Fibroblast of villous mesenchyme (primary cell): ENCODE measurements at regions not wholly inside any gene's neighbourhood (a gene's known extent, or its start where the extent isn't known, plus 50 kb on each side); places are given as distances from the start of the nearest gene placed in this dataset.

ENCODE experiments used
- DNase-seq: peaks from one replicate; pipeline ENCODE4 v3.0.0-alpha.2; 2010; ENCODE audit warnings: low read depth
- H3K4me3 ChIP-seq: 2 replicates; pipeline ENCODE4 v1.5.1; 2011; ENCODE audit warnings: low read depth, mild to moderate bottlenecking, low read length
- TF ChIP-seq, protein P1 (sequence below): IDR thresholded peaks from 2 replicates; pipeline ENCODE4 v1.5.1; 2012; ENCODE audit warnings: low read depth, mild to moderate bottlenecking, low read length; ENCODE audit not compliant: insufficient read depth

DNA sequence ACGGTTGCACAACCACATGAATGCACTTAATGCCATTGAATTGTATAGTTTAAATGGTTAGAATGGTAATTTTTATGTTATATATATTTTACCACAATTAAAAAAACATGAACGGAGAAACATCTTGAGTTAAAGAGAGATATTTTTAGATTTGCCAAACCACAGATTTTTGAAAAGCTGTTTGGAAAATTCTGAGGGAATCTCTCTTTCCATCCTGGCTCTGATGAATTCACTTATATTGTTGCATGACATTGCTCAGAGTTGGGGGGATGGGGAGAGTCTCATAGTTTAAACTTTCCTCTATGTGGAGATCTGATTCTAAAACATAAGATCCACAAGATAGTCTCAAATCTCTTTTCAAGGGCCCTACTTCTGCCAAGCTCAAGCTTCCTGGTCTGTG, 275.0 kb upstream of the NPVF start:
- no peak for DNase-seq
- TF ChIP-seq, protein P1, sequence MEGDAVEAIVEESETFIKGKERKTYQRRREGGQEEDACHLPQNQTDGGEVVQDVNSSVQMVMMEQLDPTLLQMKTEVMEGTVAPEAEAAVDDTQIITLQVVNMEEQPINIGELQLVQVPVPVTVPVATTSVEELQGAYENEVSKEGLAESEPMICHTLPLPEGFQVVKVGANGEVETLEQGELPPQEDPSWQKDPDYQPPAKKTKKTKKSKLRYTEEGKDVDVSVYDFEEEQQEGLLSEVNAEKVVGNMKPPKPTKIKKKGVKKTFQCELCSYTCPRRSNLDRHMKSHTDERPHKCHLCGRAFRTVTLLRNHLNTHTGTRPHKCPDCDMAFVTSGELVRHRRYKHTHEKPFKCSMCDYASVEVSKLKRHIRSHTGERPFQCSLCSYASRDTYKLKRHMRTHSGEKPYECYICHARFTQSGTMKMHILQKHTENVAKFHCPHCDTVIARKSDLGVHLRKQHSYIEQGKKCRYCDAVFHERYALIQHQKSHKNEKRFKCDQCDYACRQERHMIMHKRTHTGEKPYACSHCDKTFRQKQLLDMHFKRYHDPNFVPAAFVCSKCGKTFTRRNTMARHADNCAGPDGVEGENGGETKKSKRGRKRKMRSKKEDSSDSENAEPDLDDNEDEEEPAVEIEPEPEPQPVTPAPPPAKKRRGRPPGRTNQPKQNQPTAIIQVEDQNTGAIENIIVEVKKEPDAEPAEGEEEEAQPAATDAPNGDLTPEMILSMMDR: no peak

DNA sequence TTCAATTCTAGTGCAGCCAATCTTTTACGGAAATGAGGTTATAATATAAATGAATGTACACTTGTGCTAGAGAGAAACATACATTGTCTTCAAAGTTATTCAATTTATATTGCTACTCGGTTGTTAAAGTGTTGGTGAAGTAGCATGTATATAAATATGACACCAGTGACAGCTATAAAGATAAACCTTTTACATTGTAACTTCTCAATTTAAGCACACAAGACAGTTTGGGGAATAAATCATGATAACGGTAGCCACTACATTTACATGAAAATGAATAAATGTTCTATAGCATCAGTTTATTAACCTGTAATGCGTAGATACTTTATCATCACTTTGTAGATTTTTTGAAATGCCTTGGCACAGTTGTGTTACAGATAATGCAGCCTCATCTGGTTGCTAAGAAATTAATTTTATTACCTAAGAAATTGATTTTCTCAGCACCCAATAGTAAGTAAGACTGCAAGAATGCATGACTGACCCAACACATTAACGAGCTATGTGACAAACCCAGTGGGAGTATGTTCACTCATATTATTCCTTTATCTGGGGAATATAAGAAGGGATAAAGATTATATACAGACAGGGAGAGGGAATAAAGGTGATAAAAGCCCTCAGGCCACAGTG, 283.9 kb upstream of the NPVF start:
- TF ChIP-seq, protein P1: no peak
- no peak overlapping the region for H3K4me3 ChIP-seq
- no peak for DNase-seq

More for the DNA sequence above, 275.0 kb upstream of the NPVF start:
- H3K4me3 ChIP-seq: no peak overlapping the region

DNA sequence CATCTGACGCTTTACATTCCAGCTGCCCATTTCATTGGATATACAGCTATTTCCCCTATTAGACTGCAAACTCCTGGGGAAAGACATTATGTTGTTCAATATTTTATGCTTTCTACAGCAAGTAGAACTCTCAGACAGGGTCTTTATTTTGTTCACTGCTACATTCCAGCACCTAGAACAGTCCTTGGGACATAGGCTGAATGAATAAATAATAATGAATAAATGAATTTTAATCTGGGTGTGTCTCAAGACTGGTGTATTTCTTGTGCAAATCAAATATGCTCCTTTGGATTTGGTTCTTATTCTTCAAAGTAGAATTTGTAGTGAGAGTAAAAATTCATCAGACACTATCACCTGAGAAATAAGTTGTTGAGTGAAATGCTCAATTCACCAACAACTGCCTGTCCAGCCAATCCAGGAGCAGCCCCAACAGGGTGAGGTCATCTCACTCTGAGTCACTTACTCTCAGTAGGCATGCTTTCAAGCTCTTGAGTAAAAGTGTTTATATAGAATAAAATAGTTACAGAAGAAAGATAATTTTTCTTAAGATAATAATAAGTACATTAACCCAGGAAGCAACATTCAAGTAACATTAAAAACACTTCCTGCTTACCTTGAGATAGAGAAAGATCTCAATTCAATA, 287.5 kb upstream of the NPVF start:
- no peak for DNase-seq
- TF ChIP-seq, protein P1: no peak

DNA sequence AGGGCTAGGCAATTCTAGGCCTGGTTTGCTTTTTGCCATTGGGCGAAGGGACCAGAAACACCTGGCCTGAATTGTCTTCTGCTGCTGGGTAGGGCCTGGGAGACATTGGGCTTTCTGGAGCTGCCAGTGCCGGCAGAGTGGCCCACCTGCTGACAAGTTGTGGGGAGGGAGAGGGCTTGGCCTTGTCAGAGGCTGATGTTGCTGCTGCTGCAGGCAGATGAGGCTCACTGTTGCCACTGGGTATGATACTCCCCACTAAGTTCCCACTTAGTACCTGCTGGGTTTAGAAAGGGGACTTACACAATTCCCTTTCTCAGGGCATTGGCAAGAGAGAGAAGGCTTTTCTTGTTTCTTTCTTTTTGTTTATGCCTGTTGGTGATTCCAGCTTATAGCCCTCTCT, 289.6 kb upstream of the NPVF start:
- TF ChIP-seq, protein P1: no peak
- no peak for DNase-seq

More for the DNA sequence above, 287.5 kb upstream of the NPVF start:
- H3K4me3 ChIP-seq: no peak overlapping the region

DNA sequence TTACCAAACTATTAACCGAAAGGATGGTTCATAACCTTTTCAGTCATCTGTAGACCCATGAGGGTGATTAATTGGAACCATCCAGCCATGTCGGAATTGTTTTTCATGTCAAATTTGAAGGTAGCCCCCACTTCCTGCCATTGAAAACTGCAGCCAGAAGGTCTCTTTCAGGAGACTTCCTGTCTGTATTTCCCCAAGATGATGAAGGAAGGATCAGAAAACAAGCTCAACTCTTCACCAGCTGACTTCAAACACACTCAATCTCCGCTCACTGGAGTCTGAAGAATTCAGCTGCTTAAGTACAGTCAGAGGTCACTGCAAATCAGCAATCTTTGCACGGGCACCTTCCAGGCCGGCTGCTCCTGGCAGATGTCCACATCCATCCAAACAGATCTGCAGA, 291.7 kb upstream of the NPVF start:
- no peak overlapping the region for H3K4me3 ChIP-seq
- DNase-seq: no peak
- TF ChIP-seq, protein P1: no peak

More for the DNA sequence above, 289.6 kb upstream of the NPVF start:
- no peak overlapping the region for H3K4me3 ChIP-seq

DNA sequence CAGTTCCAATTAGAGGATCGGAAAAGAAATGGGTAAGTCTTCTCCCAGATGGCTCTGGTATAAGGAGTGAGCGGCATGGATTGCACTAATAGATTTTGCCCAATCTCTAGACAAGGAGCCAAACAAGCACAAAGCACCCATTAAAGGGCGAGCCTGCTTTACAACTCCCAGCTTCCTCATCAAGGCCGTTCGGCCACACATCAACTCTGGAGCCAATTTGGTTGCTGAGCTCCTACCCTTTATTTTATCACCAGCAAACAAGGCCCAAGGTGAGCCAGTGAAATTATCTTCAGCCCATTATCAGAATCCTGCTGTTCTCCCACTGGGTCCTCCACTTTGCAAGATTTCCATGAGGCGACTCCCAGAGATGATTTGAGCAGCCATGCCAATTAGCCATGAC, 292.2 kb upstream of the NPVF start:
- DNase-seq: no peak
- TF ChIP-seq, protein P1: no peak
- no peak overlapping the region for H3K4me3 ChIP-seq

DNA sequence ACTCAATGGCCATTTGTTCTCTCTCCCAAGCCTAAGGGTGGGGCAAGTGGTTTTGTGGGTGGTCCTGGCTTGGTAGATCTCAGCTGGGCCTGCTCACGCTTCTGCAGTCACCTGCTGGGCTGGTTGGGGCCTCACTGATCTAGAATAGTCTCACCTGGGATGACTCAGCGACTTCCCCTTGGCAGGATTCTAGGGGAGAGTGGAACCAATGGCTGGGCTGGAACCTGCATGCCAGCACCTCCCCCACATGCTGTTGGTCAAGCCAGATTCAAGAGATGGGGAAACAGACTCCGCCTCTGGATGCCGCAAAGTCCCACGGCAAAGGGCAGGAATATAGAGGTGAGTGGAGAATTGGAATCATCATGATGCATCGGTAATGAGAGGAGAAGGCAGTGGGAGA, 292.9 kb upstream of the NPVF start:
- TF ChIP-seq, protein P1: no peak
- H3K4me3 ChIP-seq: no peak overlapping the region
- no peak for DNase-seq
